ENCODE measurements at regions not wholly inside any gene's neighbourhood (a gene's known extent, or its start where the extent isn't known, plus 50 kb on each side); places are given as distances from the start of the nearest gene placed in this dataset.

DNA sequence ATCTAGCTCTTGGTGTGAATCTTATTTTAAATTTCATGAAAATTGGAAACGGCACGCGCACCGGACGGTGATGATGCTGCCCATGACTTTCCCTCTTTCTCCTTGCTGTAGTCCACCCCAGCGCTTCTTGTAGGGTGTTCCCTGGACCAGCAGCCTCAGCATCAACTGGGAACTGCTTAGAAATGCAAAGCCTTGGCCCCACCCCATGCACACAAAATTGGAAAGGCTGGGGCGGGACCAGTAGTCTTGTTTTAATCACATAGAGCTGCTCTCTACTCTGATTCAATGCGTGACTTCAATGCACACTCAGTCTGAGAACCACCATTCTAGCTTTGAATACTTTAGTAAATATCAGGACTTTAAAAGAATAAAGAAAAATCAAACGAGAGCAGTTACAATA, 427.1 kb downstream of the EFNB2 start:
- TF ChIP-seq HOXA7 (CRISPR knock-in tag; IDR thresholded peaks at IDR 0.05; ENCODE audit: borderline replicate concordance) (no peak), ZNF280C (tag by site-specific recombination; IDR thresholded peaks at IDR 0.05) (no peak), BCL11A (tag by site-specific recombination; IDR thresholded peaks at IDR 0.05; ENCODE audit: low read depth) (no peak), OVOL3 (tag by site-specific recombination; IDR thresholded peaks at IDR 0.05) (no peak), FEZF1 (tag by site-specific recombination; IDR thresholded peaks at IDR 0.05) (no peak), GLI4 (tag by site-specific recombination; IDR thresholded peaks at IDR 0.05) (no peak), ZNF585B (tag by site-specific recombination; IDR thresholded peaks at IDR 0.05) (no peak), ZNF776 (tag by site-specific recombination; IDR thresholded peaks at IDR 0.05; ENCODE audit: borderline replicate concordance) (no peak)
- TF ChIP-seq, protein P1, sequence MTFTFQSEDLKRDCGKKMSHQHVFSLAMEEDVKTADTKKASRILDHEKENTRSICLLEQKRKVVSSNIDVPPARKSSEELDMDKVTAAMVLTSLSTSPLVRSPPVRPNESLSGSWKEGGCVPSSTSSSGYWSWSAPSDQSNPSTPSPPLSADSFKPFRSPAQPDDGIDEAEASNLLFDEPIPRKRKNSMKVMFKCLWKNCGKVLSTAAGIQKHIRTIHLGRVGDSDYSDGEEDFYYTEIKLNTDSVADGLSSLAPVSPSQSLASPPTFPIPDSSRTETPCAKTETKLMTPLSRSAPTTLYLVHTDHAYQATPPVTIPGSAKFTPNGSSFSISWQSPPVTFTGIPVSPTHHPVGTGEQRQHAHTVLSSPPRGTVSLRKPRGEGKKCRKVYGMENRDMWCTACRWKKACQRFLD (tag by site-specific recombination; IDR thresholded peaks at IDR 0.05): no peak
- H3K27ac ChIP-seq (ENCODE audit: extremely low read depth, low read depth, low read length): no peak overlapping the region
- no peaks in the 10 kb centered on the region for H3K36me3 ChIP-seq (ENCODE audit: control insufficient read depth in 2 of 2, insufficient read depth in 1 of 2, low read length in 2 of 2)
- ChIA-PET CTCF (interaction anchor here (0.6 kb wide), 1 partner anchor 361 kb away, joined by 5 read pairs; no protein-coding TSS in a partner anchor), POLR2A (no interaction called here)
- no peak overlapping the region for H3K4me3 ChIP-seq (ENCODE audit: low read depth, low read length)
- no peaks in the 10 kb centered on the region for H3K9me3 ChIP-seq (ENCODE audit: control insufficient read depth, insufficient read depth, low read depth, low read length)
- no peaks in the 10 kb centered on the region for H3K4me1 ChIP-seq (ENCODE audit: control insufficient read depth, insufficient read depth, low read length)

- no peaks in the 10 kb centered on the region for H3K4me1 ChIP-seq (ENCODE audit: control insufficient read depth, insufficient read depth, low read length)
- POLR2A ChIA-PET: no interaction called here
Measured at GRCh38 chr13:106107061-106107460, 428.4 kb downstream of the EFNB2 start.

DNA sequence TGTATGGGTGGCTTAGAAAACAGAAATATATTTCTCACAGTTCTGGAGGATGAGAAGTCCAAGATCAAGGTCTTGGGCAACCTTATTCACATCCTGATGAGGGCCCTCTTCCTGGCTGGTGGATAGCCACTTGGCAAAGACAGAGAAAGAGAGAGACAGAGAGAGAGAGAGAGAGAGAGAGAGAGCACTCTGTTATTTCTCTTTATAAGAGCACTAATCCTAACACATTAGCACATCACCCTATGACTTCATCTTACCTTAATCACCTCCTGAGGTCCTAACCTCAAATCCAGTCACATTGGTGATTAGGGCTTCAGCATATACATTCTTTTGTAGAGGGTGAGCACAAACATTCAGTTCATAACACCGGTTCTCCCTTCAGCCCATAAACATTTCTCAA, 430.3 kb downstream of the EFNB2 start:
- ChIA-PET CTCF (no interaction called here), POLR2A (no interaction called here)
- Histone ChIP-seq H3K4me1 (ENCODE audit: control insufficient read depth, insufficient read depth, low read length) (peaks cover 3% of the 10 kb centered on the region; the same call in 1 of the 2 replicates), H3K27ac (ENCODE audit: extremely low read depth, low read depth, low read length) (no peak overlapping the region), H3K4me3 (ENCODE audit: low read depth, low read length) (no peak overlapping the region), H3K36me3 (ENCODE audit: control insufficient read depth in 2 of 2, insufficient read depth in 1 of 2, low read length in 2 of 2) (no peaks in the 10 kb centered on the region), H3K9me3 (ENCODE audit: control insufficient read depth, insufficient read depth, low read depth, low read length) (no peaks in the 10 kb centered on the region)
- TF ChIP-seq ZNF610 (tag by site-specific recombination; IDR thresholded peaks at IDR 0.05; ENCODE audit: borderline replicate concordance) (no peak), MEIS1 (CRISPR knock-in tag; IDR thresholded peaks at IDR 0.05; ENCODE audit: borderline replicate concordance) (no peak), ZBTB44 (tag by site-specific recombination; IDR thresholded peaks at IDR 0.05) (no peak), ZNF426 (tag by site-specific recombination; IDR thresholded peaks at IDR 0.05) (no peak), ZNF112 (tag by site-specific recombination; IDR thresholded peaks at IDR 0.05) (no peak), ZNF274 (IDR thresholded peaks at IDR 0.05; ENCODE audit: low read length) (no peak), ZNF274 (tag by site-specific recombination; IDR thresholded peaks at IDR 0.05; ENCODE audit: borderline replicate concordance) (no peak), ZNF433 (tag by site-specific recombination; IDR thresholded peaks at IDR 0.05; ENCODE audit: low read depth) (no peak), ZNF600 (tag by site-specific recombination; IDR thresholded peaks at IDR 0.05) (0 out of 2 replicates have a peak, but pooled peaks have one; percentile 19), ZNF555 (tag by site-specific recombination; conservative IDR thresholded peaks at IDR 0.05) (no peak), ZNF223 (tag by site-specific recombination; IDR thresholded peaks at IDR 0.05) (no peak), ZFP41 (tag by site-specific recombination; IDR thresholded peaks at IDR 0.05; ENCODE audit: borderline replicate concordance) (no peak), HOXA7 (CRISPR knock-in tag; IDR thresholded peaks at IDR 0.05; ENCODE audit: borderline replicate concordance) (no peak), YY1 (tag by site-specific recombination; IDR thresholded peaks at IDR 0.05) (no peak), KLF10 (tag by site-specific recombination; IDR thresholded peaks at IDR 0.05) (no peak), ZNF596 (tag by site-specific recombination; IDR thresholded peaks at IDR 0.05) (peak; percentile 83), ZNF214 (tag by site-specific recombination; IDR thresholded peaks at IDR 0.05; ENCODE audit: borderline replicate concordance) (no peak), ZNF18 (tag by site-specific recombination; IDR thresholded peaks at IDR 0.05) (no peak), ZNF658 (tag by site-specific recombination; IDR thresholded peaks at IDR 0.05) (no peak)

More at GRCh38 chr13:106107061-106107460, 428.4 kb downstream of the EFNB2 start:
- Histone ChIP-seq H3K9me3 (ENCODE audit: control insufficient read depth, insufficient read depth, low read depth, low read length) (no peaks in the 10 kb centered on the region), H3K36me3 (ENCODE audit: control insufficient read depth in 2 of 2, insufficient read depth in 1 of 2, low read length in 2 of 2) (no peaks in the 10 kb centered on the region), H3K27ac (ENCODE audit: extremely low read depth, low read depth, low read length) (no peak overlapping the region), H3K4me3 (ENCODE audit: low read depth, low read length) (no peak overlapping the region)
- CTCF ChIA-PET: no interaction called here
- TF ChIP-seq WT1 (tag by site-specific recombination; IDR thresholded peaks at IDR 0.05) (no peak), YY2 (tag by site-specific recombination; IDR thresholded peaks at IDR 0.05) (no peak), ZNF133 (tag by site-specific recombination; IDR thresholded peaks at IDR 0.05) (no peak)
